ENCODE measurements at regions not wholly inside any gene's neighbourhood (a gene's known extent, or its start where the extent isn't known, plus 50 kb on each side); places are given as distances from the start of the nearest gene placed in this dataset.

GRCh38 chr16:60274431-60275019, 1540.4 kb upstream of the GOT2 start:
- TF ChIP-seq, protein P1, sequence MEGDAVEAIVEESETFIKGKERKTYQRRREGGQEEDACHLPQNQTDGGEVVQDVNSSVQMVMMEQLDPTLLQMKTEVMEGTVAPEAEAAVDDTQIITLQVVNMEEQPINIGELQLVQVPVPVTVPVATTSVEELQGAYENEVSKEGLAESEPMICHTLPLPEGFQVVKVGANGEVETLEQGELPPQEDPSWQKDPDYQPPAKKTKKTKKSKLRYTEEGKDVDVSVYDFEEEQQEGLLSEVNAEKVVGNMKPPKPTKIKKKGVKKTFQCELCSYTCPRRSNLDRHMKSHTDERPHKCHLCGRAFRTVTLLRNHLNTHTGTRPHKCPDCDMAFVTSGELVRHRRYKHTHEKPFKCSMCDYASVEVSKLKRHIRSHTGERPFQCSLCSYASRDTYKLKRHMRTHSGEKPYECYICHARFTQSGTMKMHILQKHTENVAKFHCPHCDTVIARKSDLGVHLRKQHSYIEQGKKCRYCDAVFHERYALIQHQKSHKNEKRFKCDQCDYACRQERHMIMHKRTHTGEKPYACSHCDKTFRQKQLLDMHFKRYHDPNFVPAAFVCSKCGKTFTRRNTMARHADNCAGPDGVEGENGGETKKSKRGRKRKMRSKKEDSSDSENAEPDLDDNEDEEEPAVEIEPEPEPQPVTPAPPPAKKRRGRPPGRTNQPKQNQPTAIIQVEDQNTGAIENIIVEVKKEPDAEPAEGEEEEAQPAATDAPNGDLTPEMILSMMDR (IDR thresholded peaks at IDR 0.05) = no peak
- TF ChIP-seq TCF7L2 (IDR thresholded peaks at IDR 0.05; ENCODE audit: low read depth, low read length) = no peak

Data from Panc1 (cell line).